ENCODE measurements at regions not wholly inside any gene's neighbourhood (a gene's known extent, or its start where the extent isn't known, plus 50 kb on each side); places are given as distances from the start of the nearest gene placed in this dataset.

GRCh38 chr17:68792873-68793272 lies 162.3 kb downstream of the ABCA8 start:
- TF ChIP-seq POLR2AphosphoS5 (IDR thresholded peaks at IDR 0.05; ENCODE audit: low read depth) (no peak), CTCF (IDR thresholded peaks at IDR 0.05; ENCODE audit: insufficient read depth, low read length) (no peak), REST (IDR thresholded peaks at IDR 0.05; ENCODE audit: insufficient replicate concordance, low read depth) (no peak)

All from HL-60 (cell line).